Left lung (tissue), 4 donors: ENCODE measurements at regions not wholly inside any gene's neighbourhood (a gene's known extent, or its start where the extent isn't known, plus 50 kb on each side); places are given as distances from the start of the nearest gene placed in this dataset.
"Not testable (repeated sequence)": the region's sequence is repeated elsewhere in the genome, so short reads cannot be mapped to it uniquely, and the experiment has no call there.

Experiments
- ATAC-seq: fragments of 200-7000 bp; cut with Tn5 transposase; one replicate; pipeline ENCODE4 v1.9.1; 2020; ENCODE audit warnings: moderate library complexity
- DNase-seq, 4 donors: peaks; one replicate each; pipeline ENCODE4 v3.0.0-alpha.2; 2013 to 2020
- H3K27ac ChIP-seq, 2 donors: fragments of 200-600 bp; sonication (generic) in 1 of 2; one replicate each; pipeline versions ENCODE4 v1.5.0 to v1.8.0; 2020 to 2021
- H3K27me3 ChIP-seq, 2 donors: fragments of 200-600 bp; sonication (generic) in 1 of 2; one replicate each; pipeline versions ENCODE4 v1.5.0 to v1.8.0; 2020 to 2021
- H3K36me3 ChIP-seq, 2 donors: fragments of 200-600 bp; sonication (generic) in 1 of 2; one replicate each; pipeline versions ENCODE4 v1.5.0 to v1.8.0; 2020 to 2021
- H3K4me1 ChIP-seq, 2 donors: fragments of 200-600 bp; one replicate each; pipeline ENCODE4 v1.8.0; 2021
- H3K4me3 ChIP-seq, 2 donors: fragments of 200-600 bp; sonication (generic) in 1 of 2; one replicate each; pipeline versions ENCODE4 v1.5.0 to v1.8.0; 2020 to 2021; ENCODE audit warnings: mild to moderate bottlenecking in 1 of 2
- H3K9me3 ChIP-seq, 2 donors: fragments of 200-600 bp; sonication (generic) in 1 of 2; one replicate each; pipeline versions ENCODE4 v1.5.0 to v1.8.0; 2020 to 2021
- intact Hi-C, 2 donors: fragments of 100-400 bp; cut with DNase I; formaldehyde crosslinking; loops; one replicate each; pipeline versions ENCODE4 v1.11.2 to v1.14.2; 2022
- TF ChIP-seq, protein P1 (sequence below), 2 donors: fragments of 200-600 bp; sonication (generic) in 1 of 2; IDR thresholded peaks; one replicate each; pipeline versions ENCODE4 v1.5.0 to v1.8.0; 2021; ENCODE audit warnings: antibody characterized with exemption in 2 of 2
- donor health status: DM: no; HTN: yes; CAD: no.
- donor health status: DM: no; HTN: no; CAD: no.

DNA sequence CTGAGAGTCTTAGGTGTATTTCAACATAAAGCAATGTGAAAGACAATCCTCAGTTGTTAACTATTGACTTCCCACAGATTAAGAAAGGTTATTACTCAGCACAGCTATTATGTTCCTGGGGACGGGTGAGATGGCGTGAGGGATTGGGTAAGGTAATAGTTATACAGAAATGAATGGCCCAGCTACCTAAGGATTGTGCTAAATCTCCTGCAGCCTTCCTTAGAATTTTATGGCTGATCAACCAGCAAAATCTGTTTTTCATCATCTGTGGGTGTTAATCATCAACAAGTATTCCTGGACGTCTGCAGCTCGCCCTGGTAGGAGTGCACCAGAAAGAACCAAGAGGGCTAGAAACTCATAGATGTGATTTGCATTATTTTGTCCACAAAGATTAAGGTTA, 146.0 kb upstream of the IVNS1ABP start:
- H3K4me1 ChIP-seq, result no peaks in the 10 kb centered on the region
- no peak for ATAC-seq
- no peak for DNase-seq
- no peaks in the 10 kb centered on the region for H3K27me3 ChIP-seq
- no peak overlapping the region for H3K27ac ChIP-seq
- TF ChIP-seq, protein P1, sequence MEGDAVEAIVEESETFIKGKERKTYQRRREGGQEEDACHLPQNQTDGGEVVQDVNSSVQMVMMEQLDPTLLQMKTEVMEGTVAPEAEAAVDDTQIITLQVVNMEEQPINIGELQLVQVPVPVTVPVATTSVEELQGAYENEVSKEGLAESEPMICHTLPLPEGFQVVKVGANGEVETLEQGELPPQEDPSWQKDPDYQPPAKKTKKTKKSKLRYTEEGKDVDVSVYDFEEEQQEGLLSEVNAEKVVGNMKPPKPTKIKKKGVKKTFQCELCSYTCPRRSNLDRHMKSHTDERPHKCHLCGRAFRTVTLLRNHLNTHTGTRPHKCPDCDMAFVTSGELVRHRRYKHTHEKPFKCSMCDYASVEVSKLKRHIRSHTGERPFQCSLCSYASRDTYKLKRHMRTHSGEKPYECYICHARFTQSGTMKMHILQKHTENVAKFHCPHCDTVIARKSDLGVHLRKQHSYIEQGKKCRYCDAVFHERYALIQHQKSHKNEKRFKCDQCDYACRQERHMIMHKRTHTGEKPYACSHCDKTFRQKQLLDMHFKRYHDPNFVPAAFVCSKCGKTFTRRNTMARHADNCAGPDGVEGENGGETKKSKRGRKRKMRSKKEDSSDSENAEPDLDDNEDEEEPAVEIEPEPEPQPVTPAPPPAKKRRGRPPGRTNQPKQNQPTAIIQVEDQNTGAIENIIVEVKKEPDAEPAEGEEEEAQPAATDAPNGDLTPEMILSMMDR (IDR thresholded peaks at IDR 0.05), result no peak
- intact Hi-C loops, result no loop called here
- no peak overlapping the region for H3K4me3 ChIP-seq
- no peaks in the 10 kb centered on the region for H3K9me3 ChIP-seq
- H3K36me3 ChIP-seq, result no peaks in the 10 kb centered on the region

DNA sequence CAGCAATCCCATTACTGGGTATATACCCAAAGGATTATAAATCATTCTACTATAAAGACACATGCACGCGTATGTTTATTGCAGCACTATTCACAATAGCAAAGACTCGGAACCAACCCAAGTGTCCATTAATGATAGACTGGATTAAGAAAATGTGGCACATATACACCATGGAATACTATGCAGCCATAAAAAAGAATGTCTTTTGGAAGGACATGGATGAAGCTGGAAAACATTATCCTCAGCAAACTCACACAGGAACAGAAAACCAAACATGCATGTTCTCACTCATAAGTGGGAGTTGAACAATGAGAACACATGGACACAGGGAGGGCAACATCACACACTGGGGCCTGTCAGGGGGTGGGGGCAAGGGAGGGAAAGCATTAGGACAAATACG, 143.7 kb upstream of the IVNS1ABP start:
- DNase-seq, H3K4me3 ChIP-seq, H3K27ac ChIP-seq, H3K36me3 ChIP-seq, H3K27me3 ChIP-seq, ATAC-seq, H3K9me3 ChIP-seq, intact Hi-C loops, H3K4me1 ChIP-seq: not testable (repeated sequence)

DNA sequence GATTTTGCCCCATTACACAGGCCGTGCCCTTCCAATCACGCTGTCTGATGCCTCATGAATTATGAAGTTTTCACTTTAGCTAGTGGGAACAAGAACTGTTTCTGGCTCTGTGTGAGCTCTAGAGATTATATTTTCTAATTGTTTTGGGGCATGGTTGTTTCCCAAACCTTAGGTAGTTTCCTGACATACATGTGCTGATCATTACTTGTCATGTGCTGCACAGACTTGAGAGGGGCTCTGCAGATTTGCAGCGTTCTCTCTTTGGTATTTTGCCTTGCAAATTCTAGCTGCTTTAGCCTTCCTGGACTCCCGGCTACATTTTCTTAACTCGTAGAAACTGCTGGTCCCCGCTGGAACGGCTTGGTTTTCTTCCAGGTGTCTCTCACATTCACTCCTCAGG, 142.1 kb upstream of the IVNS1ABP start:
- intact Hi-C loops, result no loop called here
- Histone ChIP-seq H3K4me3 (no peak overlapping the region), H3K9me3 (no peaks in the 10 kb centered on the region), H3K36me3 (no peaks in the 10 kb centered on the region), H3K27me3 (no peaks in the 10 kb centered on the region), H3K27ac (no peak overlapping the region), H3K4me1 (no peaks in the 10 kb centered on the region)
- TF ChIP-seq, protein P1 (IDR thresholded peaks at IDR 0.05), result no peak
- DNase-seq, result no peak
- ATAC-seq, result no peak

DNA sequence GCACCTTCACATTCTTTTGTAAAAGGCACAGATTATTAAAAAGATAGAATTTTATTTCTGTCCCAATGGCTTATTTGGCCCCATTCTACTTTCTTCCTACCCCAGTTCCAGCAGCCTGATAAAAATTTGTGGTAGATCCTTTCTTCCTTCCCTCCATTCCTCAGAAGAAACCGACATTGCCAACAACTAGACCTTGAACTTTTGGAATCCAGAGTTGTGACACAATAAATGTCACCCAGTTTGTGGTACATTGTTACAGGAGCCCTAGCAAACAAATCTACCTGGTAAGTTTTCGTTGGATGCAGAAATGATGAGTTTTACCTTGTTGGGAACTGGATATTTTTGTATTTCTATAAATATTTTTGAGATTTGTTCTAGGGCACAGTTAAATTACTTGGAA, 141.6 kb upstream of the IVNS1ABP start:
- intact Hi-C loops, result no loop called here

DNA sequence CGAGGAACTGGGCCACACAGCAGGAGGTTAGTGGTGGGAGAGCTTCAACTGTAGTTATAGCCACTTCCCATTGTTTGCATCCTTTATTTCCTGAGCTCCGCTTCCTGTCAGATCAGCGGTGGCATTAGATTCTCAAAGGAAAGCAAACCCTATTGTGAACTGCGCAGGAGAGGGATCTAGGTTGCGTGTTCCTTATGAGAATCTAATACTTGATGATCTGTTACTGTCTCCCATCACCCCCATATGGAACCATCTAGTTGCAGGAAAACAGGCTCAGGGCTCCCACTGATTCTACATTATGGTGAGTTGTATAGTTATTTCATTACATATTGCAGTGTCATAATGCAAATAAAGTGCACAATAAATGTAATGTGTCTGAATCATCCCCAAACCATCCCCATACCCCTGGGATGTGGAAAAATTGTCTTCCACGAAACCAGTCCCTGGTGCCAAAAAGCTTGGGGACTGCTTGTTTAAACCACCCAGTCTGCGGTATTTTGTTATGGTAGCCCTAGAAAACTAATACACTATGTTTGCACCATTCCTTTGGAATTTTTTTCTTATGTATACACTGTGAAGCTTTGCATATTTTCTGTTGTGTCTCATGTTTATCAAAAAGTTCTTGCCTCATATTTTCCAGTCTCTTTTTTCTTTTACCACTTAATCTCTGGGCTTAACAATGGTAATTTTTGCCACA, 136.6 kb upstream of the IVNS1ABP start:
- TF ChIP-seq, protein P1 (IDR thresholded peaks at IDR 0.05), result no peak
- Histone ChIP-seq H3K27me3 (no peaks in the 10 kb centered on the region), H3K4me1 (no peaks in the 10 kb centered on the region), H3K4me3 (no peak overlapping the region), H3K36me3 (no peaks in the 10 kb centered on the region), H3K27ac (no peak overlapping the region), H3K9me3 (no peaks in the 10 kb centered on the region)
- ATAC-seq, result no peak
- intact Hi-C loops, result no loop called here
- no peak for DNase-seq

More for the DNA sequence above, 141.6 kb upstream of the IVNS1ABP start:
- ATAC-seq, result no peak
- H3K4me1 ChIP-seq, result no peaks in the 10 kb centered on the region
- no peak overlapping the region for H3K4me3 ChIP-seq
- DNase-seq, result no peak
- H3K27ac ChIP-seq, result no peak overlapping the region
- no peaks in the 10 kb centered on the region for H3K36me3 ChIP-seq
- no peaks in the 10 kb centered on the region for H3K9me3 ChIP-seq
- TF ChIP-seq, protein P1 (IDR thresholded peaks at IDR 0.05), result no peak
- H3K27me3 ChIP-seq, result no peaks in the 10 kb centered on the region

DNA sequence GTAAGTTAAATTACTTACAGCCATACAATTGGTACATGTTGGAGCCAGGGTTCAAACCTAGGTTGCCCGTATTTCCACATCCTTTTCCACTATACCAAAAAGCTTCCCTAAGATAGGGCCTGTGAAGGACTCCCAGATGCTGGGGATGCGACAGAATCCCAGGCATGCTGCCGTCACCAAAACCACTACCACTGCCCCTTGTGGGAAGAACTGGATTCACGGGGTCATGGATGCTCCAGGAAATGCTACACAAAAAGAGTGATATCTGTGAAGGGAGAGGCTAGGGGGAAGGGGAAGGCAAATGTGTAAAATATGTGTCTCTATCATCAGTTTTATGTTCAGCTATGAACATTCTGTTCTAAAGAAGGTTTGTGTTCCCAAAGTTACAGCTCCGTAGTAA, 133.9 kb upstream of the IVNS1ABP start:
- H3K27me3 ChIP-seq, result no peaks in the 10 kb centered on the region
- TF ChIP-seq, protein P1 (IDR thresholded peaks at IDR 0.05), result no peak
- H3K36me3 ChIP-seq, result no peaks in the 10 kb centered on the region
- no peaks in the 10 kb centered on the region for H3K9me3 ChIP-seq
- ATAC-seq (no peak), DNase-seq (no peak)
- intact Hi-C loops, result no loop called here
- no peak overlapping the region for H3K4me3 ChIP-seq
- H3K27ac ChIP-seq, result no peak overlapping the region
- H3K4me1 ChIP-seq, result no peaks in the 10 kb centered on the region
